Activated CD4-positive, alpha-beta memory T cell treated with anti-CD3 and anti-CD28 coated beads, Interleukin-2, amount 10 ng/mL, durations not matched to agents 7 days and 5 days (primary cell): ENCODE measurements at regions not wholly inside any gene's neighbourhood (a gene's known extent, or its start where the extent isn't known, plus 50 kb on each side); places are given as distances from the start of the nearest gene placed in this dataset.

Experiments
- CTCF ChIA-PET: fragments of 350-600 bp; sonication (Branson Sonifier 250); formaldehyde crosslinking; loops from one replicate; lab custom pipeline; 2021; ENCODE audit warnings: antibody characterized with exemption, inconsistent platforms; lab: Charles Lee
- POLR2A ChIA-PET: fragments of 350-600 bp; sonication (Branson Sonifier 250); formaldehyde crosslinking; loops from one replicate; lab custom pipeline; 2021; ENCODE audit warnings: antibody characterized with exemption; lab: Charles Lee
- DNase-seq: peaks from one replicate; pipeline ENCODE4 v3.0.0-alpha.2; 2020
- H3K27ac Mint-ChIP-seq: one replicate; pipeline ENCODE4 v1.8.0; 2021; ENCODE audit warnings: mild to moderate bottlenecking, mixed read lengths
- H3K27me3 Mint-ChIP-seq: one replicate; pipeline ENCODE4 v1.8.0; 2021; ENCODE audit warnings: mixed read lengths
- H3K36me3 Mint-ChIP-seq: one replicate; pipeline ENCODE4 v1.8.0; 2021; ENCODE audit warnings: low read depth, mixed read lengths
- H3K4me1 Mint-ChIP-seq: one replicate; pipeline ENCODE4 v1.8.0; 2021; ENCODE audit warnings: mixed read lengths
- H3K4me3 Mint-ChIP-seq: one replicate; pipeline ENCODE4 v1.8.0; 2021; ENCODE audit warnings: mild to moderate bottlenecking, mixed read lengths
- H3K9me3 Mint-ChIP-seq: one replicate; pipeline ENCODE4 v1.8.0; 2021; ENCODE audit warnings: mixed read lengths

DNA sequence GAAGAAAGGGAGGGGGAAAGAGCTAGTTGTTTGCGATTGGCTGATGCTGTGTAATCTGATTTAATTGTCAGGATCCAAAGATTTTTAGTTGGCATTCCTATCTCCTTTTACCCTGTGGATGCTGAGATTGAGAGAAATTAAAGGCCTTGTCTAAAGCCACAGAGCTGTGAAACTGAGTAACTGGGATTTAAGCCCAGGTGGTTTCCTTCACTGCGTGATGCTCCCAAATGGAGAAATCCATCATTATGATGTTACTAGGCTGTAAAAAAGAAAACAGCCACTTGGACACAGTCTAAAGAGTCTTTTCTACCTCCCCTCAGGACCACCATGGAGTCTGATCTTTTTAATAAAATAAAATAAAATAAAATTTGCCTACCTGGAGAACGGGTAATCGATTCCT, 883.0 kb upstream of the NR2F2 start:
- ChIA-PET CTCF (no interaction called here), POLR2A (no interaction called here)
- Mint-ChIP-seq H3K4me3 (no peak overlapping the region), H3K9me3 (peaks cover 3% of the 10 kb centered on the region), H3K4me1 (peaks cover 17% of the 10 kb centered on the region), H3K27me3 (no peaks in the 10 kb centered on the region), H3K36me3 (no peaks in the 10 kb centered on the region), H3K27ac (no peak overlapping the region)
- no peak for DNase-seq

DNA sequence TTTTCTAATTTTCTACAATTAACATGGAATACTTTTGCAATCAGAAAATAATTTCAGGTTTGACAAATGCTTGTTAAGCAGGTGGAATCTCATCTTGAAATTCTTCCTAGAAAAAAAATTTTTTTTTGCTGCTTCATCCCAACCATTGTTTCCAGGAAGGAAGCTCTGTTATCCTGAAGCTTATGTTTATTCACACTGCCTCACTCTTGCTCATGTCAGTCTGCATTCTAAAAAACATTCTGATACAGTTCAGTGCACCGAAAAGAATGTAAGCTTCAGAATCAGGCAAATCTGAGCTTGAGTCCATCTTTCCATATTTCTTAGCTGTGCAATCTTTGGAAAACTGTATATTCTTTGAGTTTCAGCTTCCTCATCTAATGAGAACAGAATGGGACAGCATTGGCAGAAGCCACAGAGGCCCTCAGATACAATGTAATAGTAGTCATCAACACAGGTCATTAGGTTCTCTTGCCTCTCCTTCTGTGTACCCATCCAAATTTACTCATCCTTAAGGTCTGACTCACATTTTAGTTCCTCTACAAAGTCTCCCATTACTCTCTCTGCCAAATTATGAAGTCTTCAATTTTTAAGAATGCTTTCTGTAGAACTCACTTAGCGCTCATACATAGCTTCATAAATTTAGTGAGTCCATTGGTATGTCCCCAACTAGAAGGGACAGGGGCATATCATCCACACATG, 881.8 kb upstream of the NR2F2 start:
- H3K4me3 Mint-ChIP-seq = no peak overlapping the region
- no peak for DNase-seq
- ChIA-PET CTCF (interaction anchor here (0.5 kb wide), 1 partner anchor 19 kb away, joined by 3 read pairs; no protein-coding TSS in a partner anchor), POLR2A (no interaction called here)
- H3K27ac Mint-ChIP-seq = no peak overlapping the region
- no peaks in the 10 kb centered on the region for H3K36me3 Mint-ChIP-seq
- peaks cover 17% of the 10 kb centered on the region for H3K4me1 Mint-ChIP-seq
- no peaks in the 10 kb centered on the region for H3K9me3 Mint-ChIP-seq
- no peaks in the 10 kb centered on the region for H3K27me3 Mint-ChIP-seq

DNA sequence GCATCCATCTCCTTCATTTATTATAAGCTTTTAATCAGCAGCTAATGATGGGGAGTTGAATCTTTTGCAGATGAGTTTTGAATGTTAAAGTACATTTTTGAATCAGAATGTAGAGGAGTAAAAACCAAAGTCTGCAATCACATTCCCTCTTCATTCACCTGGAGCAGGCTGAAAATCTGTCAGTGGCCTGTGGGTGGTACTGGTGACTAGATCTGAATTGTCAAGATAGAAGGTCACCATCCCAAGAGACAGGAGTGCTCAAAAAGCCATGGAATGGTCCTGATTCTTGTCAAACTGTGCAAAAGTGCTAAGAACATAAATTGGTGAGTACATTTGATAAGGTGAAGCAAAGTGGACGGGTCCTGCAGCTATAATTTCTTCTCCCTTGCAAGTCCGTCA, 881.3 kb upstream of the NR2F2 start:
- Mint-ChIP-seq H3K27me3 (no peaks in the 10 kb centered on the region), H3K9me3 (no peaks in the 10 kb centered on the region), H3K4me3 (no peak overlapping the region), H3K36me3 (no peaks in the 10 kb centered on the region), H3K4me1 (peaks cover 17% of the 10 kb centered on the region), H3K27ac (no peak overlapping the region)
- CTCF ChIA-PET = no interaction called here
- no peak for DNase-seq
- POLR2A ChIA-PET = no interaction called here

DNA sequence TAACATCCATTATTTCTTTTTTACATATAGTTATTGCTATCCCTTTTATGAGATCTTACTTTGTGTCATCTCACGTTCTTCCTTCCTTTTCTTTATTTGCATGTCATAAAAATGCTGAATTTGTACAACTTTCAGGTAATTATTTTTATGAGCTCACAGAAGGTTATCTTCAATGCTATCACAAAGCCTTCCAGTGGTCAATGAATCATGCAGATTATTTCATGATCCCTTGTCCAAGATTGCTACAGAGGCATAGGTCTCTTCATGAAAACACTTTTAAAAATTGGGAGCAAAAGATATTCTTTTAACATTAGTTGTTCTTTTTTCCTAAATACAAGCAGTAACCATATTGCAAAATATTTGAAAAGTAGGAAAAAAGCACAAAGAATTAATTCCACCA, 880.1 kb upstream of the NR2F2 start:
- no peak overlapping the region for H3K4me3 Mint-ChIP-seq
- no peak overlapping the region for H3K27ac Mint-ChIP-seq
- H3K4me1 Mint-ChIP-seq = peaks cover 26% of the 10 kb centered on the region
- no peak for DNase-seq
- CTCF ChIA-PET = no interaction called here
- no peaks in the 10 kb centered on the region for H3K36me3 Mint-ChIP-seq
- POLR2A ChIA-PET = no interaction called here
- peaks cover 2% of the 10 kb centered on the region for H3K9me3 Mint-ChIP-seq
- no peaks in the 10 kb centered on the region for H3K27me3 Mint-ChIP-seq

GRCh38 chr15:95451938-95452337, 878.6 kb upstream of the NR2F2 start:
- Mint-ChIP-seq H3K4me1 (peaks cover 27% of the 10 kb centered on the region), H3K4me3 (no peak overlapping the region), H3K36me3 (no peaks in the 10 kb centered on the region), H3K27me3 (no peaks in the 10 kb centered on the region), H3K9me3 (peaks cover 3% of the 10 kb centered on the region), H3K27ac (no peak overlapping the region)
- POLR2A ChIA-PET = no interaction called here
- CTCF ChIA-PET = no interaction called here
- DNase-seq = no peak

DNA sequence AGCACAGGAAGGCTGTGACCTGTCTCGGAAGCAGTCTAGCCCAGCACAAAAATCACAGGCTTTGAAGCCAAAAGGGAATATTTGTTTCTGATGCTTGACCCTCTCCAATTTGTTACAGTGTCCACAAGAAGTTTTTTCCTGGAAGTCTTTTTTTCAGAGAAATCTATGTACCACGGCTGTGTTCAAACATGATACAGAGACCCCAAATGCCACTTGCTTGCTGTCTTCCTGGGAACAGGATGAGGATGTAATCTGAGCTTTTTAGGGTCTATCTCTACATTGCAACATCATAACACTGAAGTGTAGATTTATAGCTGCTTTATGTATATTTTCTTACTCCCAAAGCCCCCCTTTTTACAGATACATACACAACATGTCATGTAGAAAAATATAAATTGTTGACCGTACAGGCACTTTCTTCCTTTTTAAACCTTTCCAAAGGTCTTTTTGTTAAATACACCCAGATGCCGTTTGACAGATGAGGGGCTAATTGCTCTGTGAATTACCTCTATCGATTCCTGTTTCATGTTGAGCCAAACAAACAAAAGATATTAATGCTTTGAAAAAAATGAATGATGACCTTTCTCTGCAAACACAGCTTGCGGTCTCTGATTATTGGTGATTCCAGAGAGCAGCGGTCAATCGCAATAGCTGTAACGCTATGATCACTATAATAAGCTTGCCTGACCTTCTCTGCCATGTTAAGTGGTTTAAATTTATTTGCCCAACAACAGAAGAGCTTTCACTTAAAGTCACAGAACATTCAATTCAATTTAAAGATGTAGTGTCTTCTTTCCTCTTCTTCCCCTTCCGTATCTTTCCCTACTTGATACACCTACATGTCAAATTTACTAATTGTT, 875.9 kb upstream of the NR2F2 start:
- POLR2A ChIA-PET = no interaction called here
- H3K27ac Mint-ChIP-seq = no peak overlapping the region
- H3K9me3 Mint-ChIP-seq = peaks cover 4% of the 10 kb centered on the region
- H3K4me1 Mint-ChIP-seq = peaks cover 18% of the 10 kb centered on the region
- CTCF ChIA-PET = no interaction called here
- no peaks in the 10 kb centered on the region for H3K27me3 Mint-ChIP-seq
- no peak for DNase-seq
- no peak overlapping the region for H3K4me3 Mint-ChIP-seq
- no peaks in the 10 kb centered on the region for H3K36me3 Mint-ChIP-seq

DNA sequence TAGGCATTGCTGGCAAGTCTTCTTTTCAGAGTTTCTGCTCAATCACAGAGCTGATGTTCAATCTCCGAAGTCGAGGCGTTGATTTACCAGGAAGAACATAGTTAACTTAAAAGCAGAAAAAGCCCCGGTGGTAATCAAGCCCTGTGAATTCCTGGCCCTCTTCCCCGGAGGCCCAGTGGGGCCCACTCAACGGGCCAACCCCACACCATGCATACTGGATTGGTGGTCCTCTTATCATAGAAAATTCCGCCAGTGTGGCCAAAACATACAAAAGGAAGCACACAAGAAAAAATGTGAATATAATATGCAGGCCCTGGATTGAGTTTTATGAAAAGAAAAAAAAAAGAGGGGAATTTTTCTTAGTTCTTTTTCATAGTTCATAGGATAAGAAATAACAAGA, 873.0 kb upstream of the NR2F2 start:
- no peak for DNase-seq
- Mint-ChIP-seq H3K4me3 (no peak overlapping the region), H3K4me1 (peaks cover 18% of the 10 kb centered on the region), H3K27me3 (peaks cover 2% of the 10 kb centered on the region), H3K27ac (no peak overlapping the region), H3K9me3 (peaks cover 4% of the 10 kb centered on the region), H3K36me3 (no peaks in the 10 kb centered on the region)
- ChIA-PET POLR2A (no interaction called here), CTCF (no interaction called here)

DNA sequence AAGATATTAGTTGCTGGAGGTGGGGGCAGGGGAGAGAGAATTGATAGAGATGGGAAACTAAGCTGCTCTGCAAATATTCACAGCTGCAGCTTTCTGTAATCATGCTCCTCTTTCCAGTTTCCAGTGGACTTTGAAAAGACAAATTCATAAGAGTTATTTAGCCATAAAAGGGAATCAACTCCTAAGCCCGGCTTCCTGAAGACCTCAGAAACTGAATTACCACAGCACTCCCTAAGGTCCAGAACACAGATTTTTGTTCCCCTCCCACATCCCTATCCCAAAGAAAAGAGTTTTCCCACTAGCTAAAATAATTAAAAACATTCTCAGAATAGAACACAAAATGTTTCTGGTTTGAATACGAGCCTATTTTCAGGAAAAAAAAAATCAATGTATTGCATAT, 871.8 kb upstream of the NR2F2 start:
- Mint-ChIP-seq H3K4me1 (peaks cover 18% of the 10 kb centered on the region), H3K9me3 (peaks cover 4% of the 10 kb centered on the region), H3K27me3 (peaks cover 2% of the 10 kb centered on the region), H3K4me3 (no peak overlapping the region), H3K27ac (no peak overlapping the region), H3K36me3 (no peaks in the 10 kb centered on the region)
- no peak for DNase-seq
- ChIA-PET CTCF (no interaction called here), POLR2A (no interaction called here)

DNA sequence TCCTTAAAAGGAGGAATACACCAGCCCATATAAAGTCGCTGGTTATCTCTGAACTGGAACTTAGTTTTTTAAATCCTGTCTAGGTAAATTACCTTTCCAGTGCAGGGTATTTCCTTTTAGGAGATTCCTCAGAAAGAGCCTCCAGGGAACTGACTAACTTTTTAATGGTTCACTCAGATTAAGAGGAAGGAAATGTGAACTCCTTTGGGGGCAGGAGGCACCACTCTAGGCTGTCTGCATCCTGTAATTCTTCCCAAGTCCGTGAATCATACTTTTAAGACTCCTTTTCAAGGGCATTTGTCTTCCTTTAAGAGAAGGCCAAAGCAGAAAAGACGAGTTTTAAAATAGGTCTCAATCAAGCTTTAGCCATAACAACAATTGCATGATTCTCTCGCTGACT, 871.2 kb upstream of the NR2F2 start:
- POLR2A ChIA-PET = no interaction called here
- Mint-ChIP-seq H3K27me3 (peaks cover 2% of the 10 kb centered on the region), H3K9me3 (peaks cover 4% of the 10 kb centered on the region), H3K36me3 (no peaks in the 10 kb centered on the region), H3K4me3 (no peak overlapping the region), H3K4me1 (peaks cover 18% of the 10 kb centered on the region), H3K27ac (no peak overlapping the region)
- DNase-seq = no peak
- CTCF ChIA-PET = no interaction called here

DNA sequence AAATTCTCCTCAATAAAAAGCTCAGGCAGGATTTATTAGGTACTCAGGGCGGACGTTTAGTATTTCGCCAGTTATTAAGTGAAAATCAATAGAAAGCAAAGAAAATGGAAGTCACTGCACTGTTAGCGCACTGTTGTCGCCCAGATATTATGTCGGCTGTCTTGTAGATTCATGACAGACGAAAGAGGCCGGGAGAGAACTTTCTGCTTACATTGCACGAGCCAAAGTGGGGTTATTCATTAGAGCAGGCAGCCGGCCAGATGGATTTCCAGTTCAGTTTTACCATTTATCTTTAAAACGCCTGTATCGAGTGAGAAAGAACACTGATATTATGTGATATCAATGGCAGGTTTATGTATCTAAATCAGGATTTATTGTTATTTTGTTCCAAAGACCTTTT, 866.0 kb upstream of the NR2F2 start:
- Mint-ChIP-seq H3K36me3 (no peaks in the 10 kb centered on the region), H3K9me3 (peaks cover 2% of the 10 kb centered on the region), H3K27ac (no peak overlapping the region), H3K4me1 (no peaks in the 10 kb centered on the region), H3K4me3 (no peak overlapping the region), H3K27me3 (peaks cover 2% of the 10 kb centered on the region)
- CTCF ChIA-PET = interaction anchor here (0.7 kb wide), 1 partner anchor 82 kb away, joined by 3 read pairs; no protein-coding TSS in a partner anchor
- no peak for DNase-seq
- POLR2A ChIA-PET = no interaction called here

DNA sequence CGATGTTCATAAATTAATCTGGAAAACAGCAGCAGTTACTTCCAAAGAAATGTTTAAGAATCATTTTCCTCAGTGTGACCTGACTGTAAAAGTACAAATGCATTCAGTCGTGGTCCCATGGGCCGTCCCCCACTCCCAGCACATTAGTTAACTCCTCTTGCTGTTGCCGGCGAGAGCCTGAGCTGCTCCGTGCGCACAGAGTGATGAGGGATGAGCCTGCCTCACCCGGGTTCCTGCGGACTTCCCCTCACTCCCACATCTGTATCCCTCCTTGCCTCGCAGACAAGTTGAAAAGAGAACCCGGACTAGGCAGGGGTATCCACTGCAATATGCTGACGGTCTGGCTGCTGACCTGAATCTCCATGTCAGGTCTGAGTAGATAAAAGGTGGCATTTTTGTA, 861.7 kb upstream of the NR2F2 start:
- DNase-seq = no peak
- Mint-ChIP-seq H3K27ac (no peak overlapping the region), H3K9me3 (peaks cover 2% of the 10 kb centered on the region), H3K36me3 (no peaks in the 10 kb centered on the region), H3K4me3 (no peak overlapping the region), H3K4me1 (no peaks in the 10 kb centered on the region), H3K27me3 (no peaks in the 10 kb centered on the region)
- ChIA-PET POLR2A (no interaction called here), CTCF (no interaction called here)

DNA sequence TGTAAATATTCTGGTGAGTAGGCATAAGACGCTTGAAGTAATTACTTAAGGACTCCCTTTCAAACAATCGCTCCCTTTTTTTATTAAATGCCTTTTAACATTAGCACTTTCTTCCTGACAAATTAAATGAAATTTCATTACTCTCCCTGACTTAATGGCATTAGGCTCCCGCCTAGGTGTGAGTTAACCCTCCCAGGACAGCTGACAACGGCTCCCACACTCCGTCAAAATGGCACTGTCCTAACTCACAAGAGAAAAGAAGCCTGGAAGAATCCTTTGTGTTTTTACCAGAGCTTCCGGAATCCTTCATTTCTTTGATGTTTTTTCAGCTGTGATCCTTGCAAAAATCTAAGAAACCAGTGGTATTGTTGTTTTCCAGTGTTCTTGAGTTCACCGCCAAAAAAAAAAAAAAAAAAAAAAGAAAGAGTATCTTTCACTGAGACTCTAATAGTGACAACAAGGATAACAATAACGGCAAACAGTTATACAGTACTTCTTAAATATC, 861.0 kb upstream of the NR2F2 start:
- ChIA-PET POLR2A (no interaction called here), CTCF (no interaction called here)
- H3K4me1 Mint-ChIP-seq = no peaks in the 10 kb centered on the region
- DNase-seq = no peak
- no peaks in the 10 kb centered on the region for H3K27me3 Mint-ChIP-seq
- H3K9me3 Mint-ChIP-seq = peaks cover 2% of the 10 kb centered on the region
- H3K36me3 Mint-ChIP-seq = no peaks in the 10 kb centered on the region
- H3K4me3 Mint-ChIP-seq = no peak overlapping the region
- H3K27ac Mint-ChIP-seq = no peak overlapping the region

DNA sequence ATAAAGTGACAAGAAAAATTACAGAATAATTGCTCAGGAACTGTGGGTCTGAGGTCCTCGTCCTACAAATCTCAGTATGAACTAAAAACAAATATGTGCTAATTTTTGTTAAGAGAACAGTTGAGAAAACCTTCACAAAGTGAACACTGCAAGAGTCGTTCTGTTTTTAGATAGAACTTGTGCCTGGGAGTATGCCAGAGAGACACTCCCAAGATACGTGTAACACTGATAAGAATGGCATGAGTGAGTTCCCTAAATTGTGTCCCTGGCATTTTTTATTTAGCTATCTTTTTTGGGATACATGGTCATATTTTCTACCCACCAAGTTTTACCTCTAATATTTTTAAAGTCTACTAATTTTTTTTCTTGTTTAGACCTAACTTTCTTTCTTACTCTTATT, 860.0 kb upstream of the NR2F2 start:
- no peak overlapping the region for H3K27ac Mint-ChIP-seq
- no peaks in the 10 kb centered on the region for H3K4me1 Mint-ChIP-seq
- H3K27me3 Mint-ChIP-seq = no peaks in the 10 kb centered on the region
- no peak for DNase-seq
- CTCF ChIA-PET = no interaction called here
- H3K36me3 Mint-ChIP-seq = no peaks in the 10 kb centered on the region
- H3K4me3 Mint-ChIP-seq = no peak overlapping the region
- POLR2A ChIA-PET = no interaction called here
- H3K9me3 Mint-ChIP-seq = peaks cover 2% of the 10 kb centered on the region
